ENCODE measurements at regions not wholly inside any gene's neighbourhood (a gene's known extent, or its start where the extent isn't known, plus 50 kb on each side); places are given as distances from the start of the nearest gene placed in this dataset.

DNA sequence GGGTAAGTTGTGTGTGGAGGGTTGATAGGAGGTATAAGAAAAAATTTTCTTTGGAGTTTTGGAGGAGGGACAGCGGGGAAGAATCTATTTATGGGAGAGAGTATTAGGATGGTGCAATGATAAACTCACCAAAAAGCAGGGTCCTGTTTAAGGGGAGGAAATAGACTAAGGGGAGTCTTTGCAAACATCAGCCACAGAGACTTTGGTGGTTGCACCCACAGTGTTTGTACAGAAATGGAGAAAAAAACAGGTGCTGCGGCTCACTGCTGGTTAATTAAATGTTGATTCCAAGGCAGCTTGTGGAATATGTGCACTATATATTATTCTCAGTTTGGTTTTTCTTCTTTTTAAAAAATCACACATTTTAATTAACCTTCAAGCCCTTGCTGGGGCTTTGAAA lies 182.1 kb downstream of the NECTIN3 start:
- H3K4me1 Mint-ChIP-seq (ENCODE audit: low read depth), result no peaks in the 10 kb centered on the region
- no peak overlapping the region for H3K4me3 Mint-ChIP-seq
- TF ChIP-seq, protein P1, sequence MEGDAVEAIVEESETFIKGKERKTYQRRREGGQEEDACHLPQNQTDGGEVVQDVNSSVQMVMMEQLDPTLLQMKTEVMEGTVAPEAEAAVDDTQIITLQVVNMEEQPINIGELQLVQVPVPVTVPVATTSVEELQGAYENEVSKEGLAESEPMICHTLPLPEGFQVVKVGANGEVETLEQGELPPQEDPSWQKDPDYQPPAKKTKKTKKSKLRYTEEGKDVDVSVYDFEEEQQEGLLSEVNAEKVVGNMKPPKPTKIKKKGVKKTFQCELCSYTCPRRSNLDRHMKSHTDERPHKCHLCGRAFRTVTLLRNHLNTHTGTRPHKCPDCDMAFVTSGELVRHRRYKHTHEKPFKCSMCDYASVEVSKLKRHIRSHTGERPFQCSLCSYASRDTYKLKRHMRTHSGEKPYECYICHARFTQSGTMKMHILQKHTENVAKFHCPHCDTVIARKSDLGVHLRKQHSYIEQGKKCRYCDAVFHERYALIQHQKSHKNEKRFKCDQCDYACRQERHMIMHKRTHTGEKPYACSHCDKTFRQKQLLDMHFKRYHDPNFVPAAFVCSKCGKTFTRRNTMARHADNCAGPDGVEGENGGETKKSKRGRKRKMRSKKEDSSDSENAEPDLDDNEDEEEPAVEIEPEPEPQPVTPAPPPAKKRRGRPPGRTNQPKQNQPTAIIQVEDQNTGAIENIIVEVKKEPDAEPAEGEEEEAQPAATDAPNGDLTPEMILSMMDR (IDR thresholded peaks at IDR 0.05), result no peak
- H3K36me3 Mint-ChIP-seq (ENCODE audit: low read depth), result 0 out of 2 replicates have a peak, but pooled peaks cover 6% of the 10 kb centered on the region
- no peak overlapping the region for H3K27ac Mint-ChIP-seq
- H3K27me3 Mint-ChIP-seq (ENCODE audit: insufficient read depth), result no peaks in the 10 kb centered on the region; the same call in 1 of the 2 replicates
- DNase-seq, result no peak
- H3K9me3 Mint-ChIP-seq, result no peaks in the 10 kb centered on the region

DNA sequence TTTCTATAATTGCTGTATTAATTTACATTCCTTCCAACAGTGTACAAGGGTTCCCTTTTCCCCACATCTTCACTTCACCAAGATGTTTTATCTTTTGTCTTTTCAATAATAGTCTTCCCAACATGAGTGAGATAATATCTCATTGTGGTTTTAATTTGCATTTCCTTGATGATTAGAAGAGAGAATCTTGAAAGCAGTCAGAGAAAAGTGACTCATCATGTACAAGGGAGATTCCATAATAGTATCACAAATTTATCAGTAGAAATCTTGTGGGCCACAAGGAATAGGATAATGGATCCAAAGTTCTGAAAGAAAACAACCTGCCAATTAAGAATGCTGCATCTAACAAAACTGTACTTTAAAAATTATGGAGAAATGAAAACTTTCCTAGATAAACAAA lies 189.3 kb downstream of the NECTIN3 start:
- peaks cover 2% of the 10 kb centered on the region; the same call in 1 of the 2 replicates for H3K27me3 Mint-ChIP-seq (ENCODE audit: insufficient read depth)
- TF ChIP-seq, protein P1 (IDR thresholded peaks at IDR 0.05), result no peak
- H3K36me3 Mint-ChIP-seq (ENCODE audit: low read depth), result peaks cover 12% of the 10 kb centered on the region; the same call in 1 of the 2 replicates
- no peak overlapping the region for H3K4me3 Mint-ChIP-seq
- H3K27ac Mint-ChIP-seq, result no peak overlapping the region
- peaks cover 10% of the 10 kb centered on the region for H3K4me1 Mint-ChIP-seq (ENCODE audit: low read depth)
- DNase-seq, result peak; percentile 13
- H3K9me3 Mint-ChIP-seq, result peaks cover 11% of the 10 kb centered on the region

DNA sequence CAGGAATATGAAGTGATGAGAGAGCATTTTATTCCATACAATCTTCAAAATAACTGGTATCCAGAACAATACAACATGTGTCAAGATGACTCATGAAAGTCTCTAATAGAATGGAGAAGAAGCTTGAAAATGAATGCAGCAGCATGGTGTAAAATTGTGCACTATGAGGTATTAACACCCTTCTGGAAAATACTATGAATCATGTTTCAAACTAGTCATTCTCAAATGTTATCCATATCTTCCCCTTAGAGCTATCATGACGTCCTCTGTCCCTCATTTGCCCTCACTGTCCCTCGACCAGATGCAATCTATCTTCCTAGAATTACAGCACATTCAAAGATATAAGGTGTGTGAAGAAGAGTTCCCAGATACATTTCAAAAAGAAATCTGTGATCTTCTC lies 198.2 kb downstream of the NECTIN3 start:
- DNase-seq, result no peak
- H3K36me3 Mint-ChIP-seq (ENCODE audit: low read depth), result no peaks in the 10 kb centered on the region

DNA sequence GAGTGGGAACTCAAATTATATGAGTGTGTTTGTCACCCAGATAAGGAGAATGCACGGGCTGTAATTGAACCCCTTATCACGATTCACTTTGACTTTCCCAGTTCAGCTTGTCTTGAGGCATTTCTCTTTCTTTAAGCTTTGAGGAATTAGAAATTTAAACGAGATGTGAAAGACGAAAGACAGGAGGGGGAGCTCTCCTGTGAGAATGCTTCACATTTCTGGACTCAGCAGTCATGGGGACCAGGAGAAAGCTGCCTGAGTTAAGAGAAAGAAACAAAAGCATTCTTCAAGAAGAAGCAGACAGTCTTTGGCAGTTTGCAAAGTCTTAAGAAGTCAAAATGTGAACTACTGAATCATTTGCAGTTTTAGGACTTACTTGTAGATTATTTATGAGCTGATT lies 205.6 kb downstream of the NECTIN3 start:
- TF ChIP-seq, protein P1 (IDR thresholded peaks at IDR 0.05), result peak; percentile 63
- Mint-ChIP-seq H3K4me3 (no peak overlapping the region; the same call in 1 of the 2 replicates), H3K4me1 (ENCODE audit: low read depth) (peaks cover 33% of the 10 kb centered on the region), H3K9me3 (no peaks in the 10 kb centered on the region), H3K27ac (no peak overlapping the region), H3K36me3 (ENCODE audit: low read depth) (no peaks in the 10 kb centered on the region), H3K27me3 (ENCODE audit: insufficient read depth) (peaks cover 8% of the 10 kb centered on the region; the same call in 1 of the 2 replicates)
- peak; percentile 50 for DNase-seq

More for the DNA sequence above, 198.2 kb downstream of the NECTIN3 start:
- Mint-ChIP-seq H3K9me3 (no peaks in the 10 kb centered on the region), H3K4me3 (no peak overlapping the region), H3K4me1 (ENCODE audit: low read depth) (peaks cover 10% of the 10 kb centered on the region; the same call in 1 of the 2 replicates), H3K27ac (no peak overlapping the region), H3K27me3 (ENCODE audit: insufficient read depth) (no peaks in the 10 kb centered on the region; the same call in 1 of the 2 replicates)
- TF ChIP-seq, protein P1 (IDR thresholded peaks at IDR 0.05), result no peak

DNA sequence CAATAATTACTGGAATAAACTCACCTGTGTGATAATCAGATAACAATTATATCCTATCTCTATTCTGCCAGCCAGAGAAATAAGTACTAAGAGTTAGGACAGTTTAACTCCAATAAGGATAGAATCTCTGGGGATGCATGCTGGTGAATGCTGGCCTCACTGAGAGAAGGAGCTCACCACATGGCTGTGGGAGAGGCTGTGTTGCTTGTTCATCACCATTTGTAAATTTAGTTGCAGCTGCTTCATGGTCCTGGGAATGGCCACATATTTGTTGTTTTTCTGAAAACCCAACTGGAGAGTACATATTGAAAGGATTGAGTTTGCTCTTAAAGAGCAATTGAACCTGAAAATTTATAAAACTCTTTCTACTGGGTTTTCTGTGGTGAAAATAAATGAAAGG lies 207.3 kb downstream of the NECTIN3 start:
- no peaks in the 10 kb centered on the region for H3K9me3 Mint-ChIP-seq
- H3K27ac Mint-ChIP-seq, result no peak overlapping the region
- H3K36me3 Mint-ChIP-seq (ENCODE audit: low read depth), result no peaks in the 10 kb centered on the region
- peaks cover 12% of the 10 kb centered on the region; the same call in 1 of the 2 replicates for H3K27me3 Mint-ChIP-seq (ENCODE audit: insufficient read depth)
- no peak overlapping the region for H3K4me3 Mint-ChIP-seq
- peaks cover 40% of the 10 kb centered on the region for H3K4me1 Mint-ChIP-seq (ENCODE audit: low read depth)
- DNase-seq, result no peak
- TF ChIP-seq, protein P1 (IDR thresholded peaks at IDR 0.05), result no peak
